Kidney (tissue), 13 donors: ENCODE measurements at regions not wholly inside any gene's neighbourhood (a gene's known extent, or its start where the extent isn't known, plus 50 kb on each side); places are given as distances from the start of the nearest gene placed in this dataset.
A peak's percentile ranks its signal among the peaks of the same experiment; 100 is the strongest.

Source experiments
- DNase-seq, 5 donors: peaks; one replicate each; pipeline ENCODE4 v3.0.0-alpha.2; 2013 to 2020
- FAIRE-seq: peaks from 2 replicates; lab custom pipeline; 2012; peaks lifted over from hg19 to GRCh38; lab: Jason Lieb, UNC
- H3K27ac ChIP-seq, 2 donors: one replicate each; pipeline ENCODE4 v1.7.0; 2013; ENCODE audit warnings: low read depth in 2 of 2, low read length in 2 of 2, inconsistent platforms in 1 of 2
- H3K27me3 ChIP-seq: one replicate; pipeline ENCODE4 v1.7.1; 2013; ENCODE audit warnings: low read length, inconsistent platforms; ENCODE audit not compliant: control insufficient read depth, insufficient read depth
- H3K36me3 ChIP-seq, 3 donors: one replicate each; pipeline versions ENCODE4 v1.7.0 to v1.7.1; 2013; ENCODE audit warnings: low read length in 3 of 3, control low read depth in 1 of 3, inconsistent platforms in 1 of 3; ENCODE audit not compliant: insufficient read depth in 3 of 3, control insufficient read depth in 2 of 3
- H3K4me1 ChIP-seq, 3 donors: one replicate each; pipeline versions ENCODE4 v1.7.0 to v1.7.1; 2013; ENCODE audit warnings: low read length in 3 of 3, inconsistent platforms in 1 of 3, low read depth in 1 of 3; ENCODE audit not compliant: control insufficient read depth in 2 of 3, insufficient read depth in 2 of 3
- H3K4me3 ChIP-seq, 3 donors: one replicate each; pipeline versions ENCODE4 v1.7.0 to v1.8.1; 2013; ENCODE audit warnings: low read length in 3 of 3, control low read depth in 1 of 3, inconsistent platforms in 1 of 3
- H3K9ac ChIP-seq, 3 donors: one replicate each; pipeline versions ENCODE4 v1.7.0 to v1.7.1; 2013; ENCODE audit warnings: low read length in 3 of 3, control low read depth in 1 of 3, inconsistent platforms in 1 of 3
- H3K9me3 ChIP-seq, 3 donors: one replicate each; pipeline versions ENCODE4 v1.7.0 to v1.7.1; 2013; ENCODE audit warnings: low read length in 3 of 3, control low read depth in 1 of 3, inconsistent platforms in 1 of 3; ENCODE audit not compliant: control insufficient read depth in 2 of 3, insufficient read depth in 1 of 3
- intact Hi-C: fragments of 100-400 bp; cut with DNase I; formaldehyde crosslinking; loops from one replicate; pipeline ENCODE4 v1.11.1; 2022
- TF ChIP-seq, protein P1 (sequence below): IDR thresholded peaks from 3 replicates; pipeline ENCODE4 v1.5.1; 2012; ENCODE audit warnings: mild to moderate bottlenecking, moderate library complexity, borderline replicate concordance; ENCODE audit not compliant: insufficient read depth; ENCODE audit errors: extremely low read depth
- donor health status: control.
- donor health status: control.
- donor health status: control.
- donor health status: control.
- donor health status: control.
- donor health status: DM: yes; HTN: yes; CAD: no.
- donor health status: Normal renal cell carcinoma (clear cell type).

DNA sequence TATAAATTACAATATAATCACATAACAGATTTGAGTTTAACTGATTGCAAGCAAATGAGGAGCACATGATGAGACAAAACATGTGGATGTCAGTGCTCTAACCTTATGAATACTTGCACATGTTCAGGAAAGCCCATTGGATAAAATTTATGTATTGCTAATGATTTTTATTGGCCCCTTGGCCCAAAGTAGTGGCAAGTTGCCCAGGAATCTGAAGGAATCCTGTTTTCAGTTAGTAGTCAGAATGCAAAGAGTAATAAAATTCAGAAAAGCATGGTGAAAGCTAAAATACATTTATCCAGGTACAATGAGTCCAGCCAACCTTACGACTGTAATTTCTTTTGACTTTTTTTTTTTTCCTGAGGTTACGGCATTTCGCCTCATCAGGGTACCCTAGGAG lies 1539.4 kb downstream of the EFNB2 start:
- H3K9me3 ChIP-seq: no peaks in the 10 kb centered on the region
- FAIRE-seq (no peak), DNase-seq (peak in 2 of 5 donors; percentile 16 to 46)
- H3K4me3 ChIP-seq: no peak overlapping the region
- no peaks in the 10 kb centered on the region for H3K27me3 ChIP-seq
- intact Hi-C loops: no loop called here
- TF ChIP-seq, protein P1, sequence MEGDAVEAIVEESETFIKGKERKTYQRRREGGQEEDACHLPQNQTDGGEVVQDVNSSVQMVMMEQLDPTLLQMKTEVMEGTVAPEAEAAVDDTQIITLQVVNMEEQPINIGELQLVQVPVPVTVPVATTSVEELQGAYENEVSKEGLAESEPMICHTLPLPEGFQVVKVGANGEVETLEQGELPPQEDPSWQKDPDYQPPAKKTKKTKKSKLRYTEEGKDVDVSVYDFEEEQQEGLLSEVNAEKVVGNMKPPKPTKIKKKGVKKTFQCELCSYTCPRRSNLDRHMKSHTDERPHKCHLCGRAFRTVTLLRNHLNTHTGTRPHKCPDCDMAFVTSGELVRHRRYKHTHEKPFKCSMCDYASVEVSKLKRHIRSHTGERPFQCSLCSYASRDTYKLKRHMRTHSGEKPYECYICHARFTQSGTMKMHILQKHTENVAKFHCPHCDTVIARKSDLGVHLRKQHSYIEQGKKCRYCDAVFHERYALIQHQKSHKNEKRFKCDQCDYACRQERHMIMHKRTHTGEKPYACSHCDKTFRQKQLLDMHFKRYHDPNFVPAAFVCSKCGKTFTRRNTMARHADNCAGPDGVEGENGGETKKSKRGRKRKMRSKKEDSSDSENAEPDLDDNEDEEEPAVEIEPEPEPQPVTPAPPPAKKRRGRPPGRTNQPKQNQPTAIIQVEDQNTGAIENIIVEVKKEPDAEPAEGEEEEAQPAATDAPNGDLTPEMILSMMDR: no peak
- H3K27ac ChIP-seq: no peak overlapping the region
- no peaks in the 10 kb centered on the region for H3K36me3 ChIP-seq
- H3K4me1 ChIP-seq: no peaks in the 10 kb centered on the region
- no peak overlapping the region for H3K9ac ChIP-seq

DNA sequence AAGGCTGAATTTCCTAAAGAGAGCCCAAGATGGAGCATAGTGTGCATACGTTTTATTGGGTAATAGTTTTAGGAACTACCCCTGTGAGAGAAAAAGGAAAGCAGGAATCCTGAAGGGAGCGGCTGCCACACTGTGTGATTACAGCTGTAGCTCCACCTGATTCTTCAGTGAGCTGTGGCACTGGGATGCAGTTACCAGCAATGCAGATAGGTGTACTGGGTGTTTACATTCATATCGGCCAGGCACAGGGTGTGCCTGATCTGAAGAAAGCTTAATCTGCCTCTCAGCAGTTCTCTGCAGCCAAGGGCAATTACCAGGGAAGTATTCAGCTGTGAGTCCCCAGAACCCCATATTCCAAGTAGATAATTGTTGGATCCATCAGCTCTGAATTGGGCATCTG lies 1541.8 kb downstream of the EFNB2 start:
- H3K27ac ChIP-seq: no peak overlapping the region
- TF ChIP-seq, protein P1: no peak
- intact Hi-C loops: no loop called here
- H3K27me3 ChIP-seq: no peaks in the 10 kb centered on the region
- H3K4me3 ChIP-seq: no peak overlapping the region
- H3K9me3 ChIP-seq: no peaks in the 10 kb centered on the region
- FAIRE-seq (no peak), DNase-seq (no peak)
- H3K9ac ChIP-seq: no peak overlapping the region
- no peaks in the 10 kb centered on the region for H3K36me3 ChIP-seq
- no peaks in the 10 kb centered on the region for H3K4me1 ChIP-seq

DNA sequence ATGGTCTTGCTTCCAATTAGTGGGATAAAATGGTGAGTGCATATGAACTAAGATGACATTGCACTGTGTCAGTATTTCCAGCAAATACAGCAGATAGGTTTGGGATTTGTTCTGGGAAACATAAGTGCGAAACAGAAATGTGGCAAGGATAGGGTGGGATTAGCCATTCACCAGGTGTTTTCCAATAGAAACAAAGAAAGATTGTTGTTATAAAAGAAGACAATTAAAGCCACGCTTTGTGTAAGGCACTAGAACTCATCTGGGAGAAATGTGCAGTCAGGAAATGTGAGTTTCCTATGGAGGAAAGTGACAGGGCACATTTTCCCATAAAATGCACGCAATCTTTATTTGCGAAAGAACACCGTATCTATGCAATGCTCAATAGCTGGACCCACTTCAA lies 1547.8 kb downstream of the EFNB2 start:
- no peaks in the 10 kb centered on the region for H3K36me3 ChIP-seq
- FAIRE-seq (no peak), DNase-seq (no peak)
- H3K27ac ChIP-seq: no peak overlapping the region
- no peaks in the 10 kb centered on the region for H3K4me1 ChIP-seq
- TF ChIP-seq, protein P1: no peak
- intact Hi-C loops: no loop called here
- H3K9me3 ChIP-seq: no peaks in the 10 kb centered on the region
- no peaks in the 10 kb centered on the region for H3K27me3 ChIP-seq
- no peak overlapping the region for H3K4me3 ChIP-seq
- no peak overlapping the region for H3K9ac ChIP-seq

DNA sequence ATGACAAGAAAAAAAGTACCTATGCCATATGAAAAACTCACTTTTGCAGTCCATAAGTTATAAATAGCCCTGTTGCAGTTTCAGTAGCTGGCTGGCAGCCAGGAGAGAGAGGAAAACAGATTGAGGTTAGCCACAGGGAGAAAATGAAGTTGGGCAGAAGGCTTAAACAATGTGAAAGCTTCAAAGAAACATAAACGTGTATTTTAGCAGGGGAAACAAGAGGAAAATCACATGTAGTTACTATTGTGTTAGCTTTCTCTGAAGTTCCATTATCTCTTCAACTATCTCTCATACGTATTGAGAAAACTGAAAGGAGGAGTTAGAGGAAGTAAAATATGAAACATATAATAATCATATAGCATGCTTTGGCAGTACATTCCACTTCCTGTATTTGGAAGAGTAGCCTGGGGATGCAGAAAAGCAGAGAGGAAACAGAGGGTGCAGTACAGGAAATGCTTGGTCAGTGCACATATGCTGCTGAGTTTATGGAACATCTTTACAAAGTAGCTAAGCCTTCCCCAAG lies 1551.1 kb downstream of the EFNB2 start:
- intact Hi-C loops: no loop called here
- H3K4me1 ChIP-seq: no peaks in the 10 kb centered on the region
- no peak overlapping the region for H3K27ac ChIP-seq
- H3K9ac ChIP-seq: no peak overlapping the region
- no peak overlapping the region for H3K4me3 ChIP-seq
- TF ChIP-seq, protein P1: no peak
- no peaks in the 10 kb centered on the region for H3K27me3 ChIP-seq
- no peaks in the 10 kb centered on the region for H3K36me3 ChIP-seq
- H3K9me3 ChIP-seq: no peaks in the 10 kb centered on the region
- FAIRE-seq (no peak), DNase-seq (peak in 3 of 5 donors; percentile 30 to 80 (median 55))
